ENCODE measurements at regions not wholly inside any gene's neighbourhood (a gene's known extent, or its start where the extent isn't known, plus 50 kb on each side); places are given as distances from the start of the nearest gene placed in this dataset.

- TF ChIP-seq CTCF (IDR thresholded peaks at IDR 0.05): no peak
- Histone ChIP-seq H3K27me3 (ENCODE audit: low read depth) (no peaks in the 10 kb centered on the region), H3K36me3 (no peaks in the 10 kb centered on the region), H3K4me3 (no peak overlapping the region), H3K9me3 (no peaks in the 10 kb centered on the region), H3K27ac (no peak overlapping the region), H3K4me1 (no peaks in the 10 kb centered on the region)
- DNase-seq (no peak), ATAC-seq (no peak)
- intact Hi-C loops (cut with DNase I): no loop called here
These were observed 302.6 kb downstream of the LIG4 start for GRCh38 chr13:107912745-107913144.

- Histone ChIP-seq H3K4me1 (no peaks in the 10 kb centered on the region), H3K9me3 (no peaks in the 10 kb centered on the region), H3K27me3 (ENCODE audit: low read depth) (no peaks in the 10 kb centered on the region), H3K27ac (no peak overlapping the region), H3K4me3 (no peak overlapping the region), H3K36me3 (no peaks in the 10 kb centered on the region)
- DNase-seq: no peak
- ATAC-seq: no peak
- intact Hi-C loops (cut with DNase I): no loop called here
- TF ChIP-seq CTCF (IDR thresholded peaks at IDR 0.05): no peak
These were observed 308.1 kb downstream of the LIG4 start for GRCh38 chr13:107907065-107907805.

GRCh38 chr13:107906131-107906530 lies 309.2 kb downstream of the LIG4 start:
- DNase-seq: no peak
- intact Hi-C loops (cut with DNase I): no loop called here
- no peak overlapping the region for H3K4me3 ChIP-seq
- no peaks in the 10 kb centered on the region for H3K36me3 ChIP-seq
- H3K27me3 ChIP-seq (ENCODE audit: low read depth): no peaks in the 10 kb centered on the region
- H3K9me3 ChIP-seq: no peaks in the 10 kb centered on the region
- H3K27ac ChIP-seq: no peak overlapping the region
- TF ChIP-seq CTCF (IDR thresholded peaks at IDR 0.05): no peak
- no peak for ATAC-seq
- H3K4me1 ChIP-seq: no peaks in the 10 kb centered on the region

GRCh38 chr13:107901996-107902562 lies 313.3 kb downstream of the LIG4 start:
- Histone ChIP-seq H3K27ac (no peak overlapping the region), H3K4me1 (no peaks in the 10 kb centered on the region), H3K9me3 (no peaks in the 10 kb centered on the region), H3K4me3 (no peak overlapping the region), H3K36me3 (no peaks in the 10 kb centered on the region), H3K27me3 (ENCODE audit: low read depth) (no peaks in the 10 kb centered on the region)
- no peak for DNase-seq
- no peak for ATAC-seq
- no peak for TF ChIP-seq CTCF (IDR thresholded peaks at IDR 0.05)
- intact Hi-C loops (cut with DNase I): no loop called here

- intact Hi-C loops (cut with DNase I): no loop called here
- no peak for ATAC-seq
- Histone ChIP-seq H3K27me3 (ENCODE audit: low read depth) (no peaks in the 10 kb centered on the region), H3K9me3 (no peaks in the 10 kb centered on the region), H3K4me3 (no peak overlapping the region), H3K36me3 (no peaks in the 10 kb centered on the region), H3K27ac (no peak overlapping the region), H3K4me1 (no peaks in the 10 kb centered on the region)
- no peak for DNase-seq
- TF ChIP-seq CTCF (IDR thresholded peaks at IDR 0.05): no peak
These were observed 314.1 kb downstream of the LIG4 start for GRCh38 chr13:107901230-107901629.

All from lower lobe of right lung (tissue), 2 donors.